A549 (cell line): ENCODE measurements at regions not wholly inside any gene's neighbourhood (a gene's known extent, or its start where the extent isn't known, plus 50 kb on each side); places are given as distances from the start of the nearest gene placed in this dataset.

Experiments used
- RFX5 ChIP-seq: fragments of 450-650 bp; IDR thresholded peaks from 2 replicates; pipeline ENCODE4 v1.7.1; 2014; ENCODE audit warnings: antibody characterized with exemption, mild to moderate bottlenecking, moderate library complexity
- TF ChIP-seq, protein P1 (sequence below): fragments of >200 bp; sonication (Bioruptor Twin); formaldehyde crosslinking; IDR thresholded peaks from 3 replicates; pipeline ENCODE4 v1.5.1; 2016
- TF ChIP-seq, protein P2 (sequence below): IDR thresholded peaks from 2 replicates; pipeline ENCODE4 v1.6.1; 2012

DNA sequence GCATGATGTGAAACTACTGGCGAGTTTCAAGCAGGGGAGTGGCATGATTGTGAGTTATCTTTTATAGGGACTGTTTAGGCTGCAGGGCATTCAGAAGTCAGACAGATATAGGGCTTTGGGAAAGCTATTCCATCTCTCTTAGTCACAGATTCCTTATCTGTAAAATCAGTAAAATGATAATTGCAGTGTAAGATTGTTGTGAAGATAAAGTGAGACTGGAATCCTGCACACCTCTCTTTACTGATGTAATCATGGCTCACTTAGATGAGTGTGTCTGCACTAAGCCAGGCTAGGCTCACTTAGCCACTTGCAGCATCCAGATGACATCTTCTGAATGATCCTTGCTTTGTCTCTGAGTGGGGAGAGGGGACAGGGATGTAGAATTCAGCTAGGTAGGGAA, 81.8 kb upstream of the MAMDC2 start:
- TF ChIP-seq, protein P1, sequence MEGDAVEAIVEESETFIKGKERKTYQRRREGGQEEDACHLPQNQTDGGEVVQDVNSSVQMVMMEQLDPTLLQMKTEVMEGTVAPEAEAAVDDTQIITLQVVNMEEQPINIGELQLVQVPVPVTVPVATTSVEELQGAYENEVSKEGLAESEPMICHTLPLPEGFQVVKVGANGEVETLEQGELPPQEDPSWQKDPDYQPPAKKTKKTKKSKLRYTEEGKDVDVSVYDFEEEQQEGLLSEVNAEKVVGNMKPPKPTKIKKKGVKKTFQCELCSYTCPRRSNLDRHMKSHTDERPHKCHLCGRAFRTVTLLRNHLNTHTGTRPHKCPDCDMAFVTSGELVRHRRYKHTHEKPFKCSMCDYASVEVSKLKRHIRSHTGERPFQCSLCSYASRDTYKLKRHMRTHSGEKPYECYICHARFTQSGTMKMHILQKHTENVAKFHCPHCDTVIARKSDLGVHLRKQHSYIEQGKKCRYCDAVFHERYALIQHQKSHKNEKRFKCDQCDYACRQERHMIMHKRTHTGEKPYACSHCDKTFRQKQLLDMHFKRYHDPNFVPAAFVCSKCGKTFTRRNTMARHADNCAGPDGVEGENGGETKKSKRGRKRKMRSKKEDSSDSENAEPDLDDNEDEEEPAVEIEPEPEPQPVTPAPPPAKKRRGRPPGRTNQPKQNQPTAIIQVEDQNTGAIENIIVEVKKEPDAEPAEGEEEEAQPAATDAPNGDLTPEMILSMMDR, result no peak
- TF ChIP-seq, protein P2, sequence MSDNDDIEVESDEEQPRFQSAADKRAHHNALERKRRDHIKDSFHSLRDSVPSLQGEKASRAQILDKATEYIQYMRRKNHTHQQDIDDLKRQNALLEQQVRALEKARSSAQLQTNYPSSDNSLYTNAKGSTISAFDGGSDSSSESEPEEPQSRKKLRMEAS, result no peak
- TF ChIP-seq RFX5, result no peak
